WI38 (cell line): ENCODE measurements at regions not wholly inside any gene's neighbourhood (a gene's known extent, or its start where the extent isn't known, plus 50 kb on each side); places are given as distances from the start of the nearest gene placed in this dataset.

Source experiments
- H3K4me3 ChIP-seq: 2 replicates; pipeline ENCODE4 v1.5.1; 2011; ENCODE audit warnings: low read depth, mild to moderate bottlenecking, control low read depth, low read length
- CTCF ChIP-seq: IDR thresholded peaks from 2 replicates; pipeline ENCODE4 v1.5.1; 2012; ENCODE audit warnings: low read depth, mild to moderate bottlenecking, control low read depth, low read length

GRCh38 chr5:162484095-162484494, 416.5 kb downstream of the GABRG2 start:
- no peak overlapping the region for H3K4me3 ChIP-seq
- no peak for TF ChIP-seq CTCF

GRCh38 chr5:162484986-162485385, 417.4 kb downstream of the GABRG2 start:
- no peak overlapping the region for H3K4me3 ChIP-seq
- no peak for TF ChIP-seq CTCF

- H3K4me3 ChIP-seq: no peak overlapping the region
- no peak for TF ChIP-seq CTCF
Observed at GRCh38 chr5:162485666-162486292, 418.2 kb downstream of the GABRG2 start.

GRCh38 chr5:162487528-162488525, 420.3 kb downstream of the GABRG2 start:
- no peak overlapping the region for H3K4me3 ChIP-seq
- TF ChIP-seq CTCF: no peak

- no peak for TF ChIP-seq CTCF
Observed at GRCh38 chr5:162496100-162496808, 428.7 kb downstream of the GABRG2 start.

GRCh38 chr5:162497455-162497854, 429.9 kb downstream of the GABRG2 start:
- H3K4me3 ChIP-seq: no peak overlapping the region
- no peak for TF ChIP-seq CTCF

More at GRCh38 chr5:162496100-162496808, 428.7 kb downstream of the GABRG2 start:
- H3K4me3 ChIP-seq: no peak overlapping the region

- TF ChIP-seq CTCF: no peak
- H3K4me3 ChIP-seq: no peak overlapping the region
Observed at GRCh38 chr5:162502780-162503179, 435.2 kb downstream of the GABRG2 start.
